PC-9 (cell line): ENCODE measurements at regions not wholly inside any gene's neighbourhood (a gene's known extent, or its start where the extent isn't known, plus 50 kb on each side); places are given as distances from the start of the nearest gene placed in this dataset.

Experiments used
- CTCF ChIP-seq: fragments of 200-600 bp; sonication (generic); conservative IDR thresholded peaks from 2 replicates; pipeline ENCODE4 v1.6.1; 2017; ENCODE audit warnings: mixed run types, antibody characterized with exemption, mild to moderate bottlenecking, moderate library complexity
- EZH2 ChIP-seq: fragments of 200-600 bp; sonication (generic); IDR thresholded peaks from 2 replicates; pipeline ENCODE4 v1.8.0; 2017; ENCODE audit warnings: antibody characterized with exemption, low read depth

GRCh38 chr15:81558056-81558455, 184.0 kb upstream of the TMC3 start:
- TF ChIP-seq CTCF (no peak), EZH2 (no peak)
